ENCODE measurements at regions not wholly inside any gene's neighbourhood (a gene's known extent, or its start where the extent isn't known, plus 50 kb on each side); places are given as distances from the start of the nearest gene placed in this dataset.

GRCh38 chr10:110387617-110387982 lies 82.9 kb upstream of the SMNDC1 start:
- peaks cover 0 to 5% of the 10 kb centered on the region in 2 donors for H3K27me3 Mint-ChIP-seq (ENCODE audit: low read depth in 2 of 2)
- TF ChIP-seq CTCF (IDR thresholded peaks at IDR 0.05), result no peak
- ATAC-seq, result no peak

GRCh38 chr10:110387983-110388686 lies 83.4 kb upstream of the SMNDC1 start:
- ATAC-seq, result peak; percentile 52 to 72 (median 65)

More at GRCh38 chr10:110387617-110387982, 82.9 kb upstream of the SMNDC1 start:
- peaks cover 24 to 27% of the 10 kb centered on the region in 2 donors for H3K4me1 Mint-ChIP-seq
- no peaks in the 10 kb centered on the region for H3K36me3 Mint-ChIP-seq
- intact Hi-C loops (cut with micrococcal nuclease), result no loop called here
- peak overlapping the region; percentile 69 to 72 for H3K27ac Mint-ChIP-seq
- WGBS (ENCODE audit: insufficient coverage), result 16% methylated on average over 1 of the region's 1 CpG
- Histone ChIP-seq H3K27ac (ENCODE audit: low read length) (no peak overlapping the region), H3K9me3 (ENCODE audit: control insufficient read depth, insufficient read depth, low read length) (no peaks in the 10 kb centered on the region), H3K36me3 (ENCODE audit: control insufficient read depth, insufficient read depth, low read length) (no peaks in the 10 kb centered on the region), H3K4me3 (ENCODE audit: low read length) (no peak overlapping the region), H3K27me3 (ENCODE audit: control insufficient read depth, insufficient read depth, low read length) (no peaks in the 10 kb centered on the region), H3K4me1 (ENCODE audit: control insufficient read depth, insufficient read depth, low read length) (peaks cover 22% of the 10 kb centered on the region)
- H3K4me3 Mint-ChIP-seq, result peak overlapping the region; percentile 36
- no peaks in the 10 kb centered on the region for H3K9me3 Mint-ChIP-seq
- DNase-seq, result no peak

GRCh38 chr10:110388687-110389052 lies 84.0 kb upstream of the SMNDC1 start:
- no peaks in the 10 kb centered on the region for H3K27me3 ChIP-seq (ENCODE audit: control insufficient read depth, insufficient read depth, low read length)
- H3K36me3 ChIP-seq (ENCODE audit: control insufficient read depth, insufficient read depth, low read length), result no peaks in the 10 kb centered on the region
- H3K9me3 Mint-ChIP-seq, result no peaks in the 10 kb centered on the region
- peaks cover 24 to 32% of the 10 kb centered on the region in 2 donors for H3K4me1 Mint-ChIP-seq
- H3K9me3 ChIP-seq (ENCODE audit: control insufficient read depth, insufficient read depth, low read length), result no peaks in the 10 kb centered on the region
- H3K27ac Mint-ChIP-seq, result peak overlapping the region; percentile 69 to 72
- H3K4me3 Mint-ChIP-seq, result peak overlapping the region; percentile 60
- no peak overlapping the region for H3K4me3 ChIP-seq (ENCODE audit: low read length)
- no peaks in the 10 kb centered on the region for H3K36me3 Mint-ChIP-seq
- intact Hi-C loops (cut with micrococcal nuclease), result no loop called here
- no peak overlapping the region for H3K27ac ChIP-seq (ENCODE audit: low read length)
- 92% methylated on average over 6 of the region's 7 CpGs for WGBS (ENCODE audit: insufficient coverage)
- ATAC-seq, result no peak
- TF ChIP-seq CTCF (IDR thresholded peaks at IDR 0.05), result no peak
- H3K4me1 ChIP-seq (ENCODE audit: control insufficient read depth, insufficient read depth, low read length), result peaks cover 22% of the 10 kb centered on the region
- H3K27me3 Mint-ChIP-seq (ENCODE audit: low read depth in 2 of 2), result peaks cover 0 to 8% of the 10 kb centered on the region in 2 donors
- no peak for DNase-seq

More at GRCh38 chr10:110387983-110388686, 83.4 kb upstream of the SMNDC1 start:
- Histone ChIP-seq H3K9me3 (ENCODE audit: control insufficient read depth, insufficient read depth, low read length) (no peaks in the 10 kb centered on the region), H3K36me3 (ENCODE audit: control insufficient read depth, insufficient read depth, low read length) (no peaks in the 10 kb centered on the region), H3K27me3 (ENCODE audit: control insufficient read depth, insufficient read depth, low read length) (no peaks in the 10 kb centered on the region), H3K4me3 (ENCODE audit: low read length) (no peak overlapping the region), H3K27ac (ENCODE audit: low read length) (no peak overlapping the region), H3K4me1 (ENCODE audit: control insufficient read depth, insufficient read depth, low read length) (peaks cover 22% of the 10 kb centered on the region)
- TF ChIP-seq CTCF (IDR thresholded peaks at IDR 0.05), result no peak
- peak overlapping the region; percentile 69 to 72 for H3K27ac Mint-ChIP-seq
- peaks cover 24 to 27% of the 10 kb centered on the region in 2 donors for H3K4me1 Mint-ChIP-seq
- peak in 1 of 2 donors; percentile 39 for DNase-seq
- no peaks in the 10 kb centered on the region for H3K36me3 Mint-ChIP-seq
- no peaks in the 10 kb centered on the region for H3K9me3 Mint-ChIP-seq
- WGBS (ENCODE audit: insufficient coverage), result 17% methylated on average over 7 of the region's 7 CpGs
- peaks cover 0 to 5% of the 10 kb centered on the region in 2 donors for H3K27me3 Mint-ChIP-seq (ENCODE audit: low read depth in 2 of 2)
- H3K4me3 Mint-ChIP-seq, result peak overlapping the region; percentile 60
- intact Hi-C loops (cut with micrococcal nuclease), result no loop called here

- intact Hi-C loops (cut with micrococcal nuclease), result no loop called here
- H3K36me3 Mint-ChIP-seq, result no peaks in the 10 kb centered on the region
- no peak for ATAC-seq
- Histone ChIP-seq H3K27me3 (ENCODE audit: control insufficient read depth, insufficient read depth, low read length) (no peaks in the 10 kb centered on the region), H3K36me3 (ENCODE audit: control insufficient read depth, insufficient read depth, low read length) (no peaks in the 10 kb centered on the region), H3K4me3 (ENCODE audit: low read length) (no peak overlapping the region), H3K27ac (ENCODE audit: low read length) (no peak overlapping the region), H3K9me3 (ENCODE audit: control insufficient read depth, insufficient read depth, low read length) (no peaks in the 10 kb centered on the region), H3K4me1 (ENCODE audit: control insufficient read depth, insufficient read depth, low read length) (peaks cover 22% of the 10 kb centered on the region)
- H3K27me3 Mint-ChIP-seq (ENCODE audit: low read depth in 2 of 2), result peaks cover 0 to 10% of the 10 kb centered on the region in 2 donors
- H3K9me3 Mint-ChIP-seq, result no peaks in the 10 kb centered on the region
- H3K27ac Mint-ChIP-seq, result no peak overlapping the region
- no peak for DNase-seq
- TF ChIP-seq CTCF (IDR thresholded peaks at IDR 0.05), result no peak
- 81% methylated on average over 8 of the region's 8 CpGs for WGBS (ENCODE audit: insufficient coverage)
- H3K4me1 Mint-ChIP-seq, result peaks cover 24 to 35% of the 10 kb centered on the region in 2 donors
- no peak overlapping the region for H3K4me3 Mint-ChIP-seq
Measured at GRCh38 chr10:110389255-110389654, 84.5 kb upstream of the SMNDC1 start.
